Astrocyte of the cerebellum (primary cell): ENCODE measurements at regions not wholly inside any gene's neighbourhood (a gene's known extent, or its start where the extent isn't known, plus 50 kb on each side); places are given as distances from the start of the nearest gene placed in this dataset.

Experiments used
- DNase-seq: peaks from one replicate; pipeline ENCODE4 v3.0.0-alpha.2; 2011; ENCODE audit warnings: low read depth
- H3K4me3 ChIP-seq: 2 replicates; pipeline ENCODE4 v1.5.1; 2011; ENCODE audit warnings: mild to moderate bottlenecking, low read depth, low read length, moderate library complexity
- in situ Hi-C: cut with HindIII; loops from 2 replicates; pipeline ENCODE4 v1.10.0; 2017; ENCODE audit warnings: low sequenced_read_pairs
- TF ChIP-seq, protein P1 (sequence below): IDR thresholded peaks from 2 replicates; pipeline ENCODE4 v1.5.1; 2012; ENCODE audit warnings: low read length, low read depth, moderate library complexity, mild to moderate bottlenecking; ENCODE audit errors: missing control alignments

DNA sequence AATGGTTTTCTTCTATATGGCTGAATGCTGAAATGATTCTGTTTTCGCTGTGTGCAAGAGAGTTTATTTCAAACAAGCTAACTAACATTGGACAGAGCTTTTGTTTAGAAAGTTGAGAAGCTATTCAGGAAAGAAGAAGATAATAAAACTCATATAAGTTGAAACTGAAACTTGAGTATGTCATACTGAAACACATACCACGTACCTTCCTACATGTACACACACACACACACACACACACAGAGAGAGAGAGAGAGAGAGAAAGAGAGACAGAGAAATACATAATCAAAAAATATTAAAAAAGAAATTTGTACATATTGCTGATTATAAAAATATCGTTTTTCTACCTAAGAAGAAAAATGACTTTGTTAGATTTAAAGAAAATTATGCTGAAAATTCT lies 561.9 kb upstream of the KCND2 start:
- in situ Hi-C loops = no loop called here
- TF ChIP-seq, protein P1, sequence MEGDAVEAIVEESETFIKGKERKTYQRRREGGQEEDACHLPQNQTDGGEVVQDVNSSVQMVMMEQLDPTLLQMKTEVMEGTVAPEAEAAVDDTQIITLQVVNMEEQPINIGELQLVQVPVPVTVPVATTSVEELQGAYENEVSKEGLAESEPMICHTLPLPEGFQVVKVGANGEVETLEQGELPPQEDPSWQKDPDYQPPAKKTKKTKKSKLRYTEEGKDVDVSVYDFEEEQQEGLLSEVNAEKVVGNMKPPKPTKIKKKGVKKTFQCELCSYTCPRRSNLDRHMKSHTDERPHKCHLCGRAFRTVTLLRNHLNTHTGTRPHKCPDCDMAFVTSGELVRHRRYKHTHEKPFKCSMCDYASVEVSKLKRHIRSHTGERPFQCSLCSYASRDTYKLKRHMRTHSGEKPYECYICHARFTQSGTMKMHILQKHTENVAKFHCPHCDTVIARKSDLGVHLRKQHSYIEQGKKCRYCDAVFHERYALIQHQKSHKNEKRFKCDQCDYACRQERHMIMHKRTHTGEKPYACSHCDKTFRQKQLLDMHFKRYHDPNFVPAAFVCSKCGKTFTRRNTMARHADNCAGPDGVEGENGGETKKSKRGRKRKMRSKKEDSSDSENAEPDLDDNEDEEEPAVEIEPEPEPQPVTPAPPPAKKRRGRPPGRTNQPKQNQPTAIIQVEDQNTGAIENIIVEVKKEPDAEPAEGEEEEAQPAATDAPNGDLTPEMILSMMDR = no peak
- DNase-seq = no peak
- H3K4me3 ChIP-seq = no peak overlapping the region

DNA sequence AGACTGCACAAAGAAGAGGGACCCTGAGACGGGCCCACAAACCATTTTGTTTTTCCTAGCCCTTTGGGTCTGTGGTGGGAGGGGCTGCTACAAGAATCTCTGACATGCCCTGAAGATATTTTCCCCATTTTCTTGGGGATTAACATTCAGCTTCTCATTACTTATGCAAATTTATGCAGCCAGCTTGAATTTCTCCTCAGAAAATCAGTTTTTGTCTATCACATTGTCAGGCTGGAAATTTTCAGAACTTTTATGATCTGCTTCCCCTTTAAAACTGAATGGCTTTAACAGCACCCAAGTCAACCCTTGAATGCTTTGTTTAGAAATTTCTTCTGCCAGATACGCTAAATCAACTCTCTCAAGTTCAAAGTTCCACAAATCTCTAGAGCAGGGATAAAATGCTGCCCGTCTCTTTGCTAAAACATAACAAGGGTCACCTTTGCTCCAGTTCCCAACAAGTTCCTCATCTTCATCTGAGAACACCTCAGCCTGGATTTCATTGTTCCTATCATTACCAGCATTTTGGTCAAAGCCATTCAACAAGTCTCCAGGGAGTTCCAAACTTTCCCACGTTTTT lies 560.0 kb upstream of the KCND2 start:
- no peak for DNase-seq
- in situ Hi-C loops = no loop called here
- no peak overlapping the region for H3K4me3 ChIP-seq
- TF ChIP-seq, protein P1 = no peak

DNA sequence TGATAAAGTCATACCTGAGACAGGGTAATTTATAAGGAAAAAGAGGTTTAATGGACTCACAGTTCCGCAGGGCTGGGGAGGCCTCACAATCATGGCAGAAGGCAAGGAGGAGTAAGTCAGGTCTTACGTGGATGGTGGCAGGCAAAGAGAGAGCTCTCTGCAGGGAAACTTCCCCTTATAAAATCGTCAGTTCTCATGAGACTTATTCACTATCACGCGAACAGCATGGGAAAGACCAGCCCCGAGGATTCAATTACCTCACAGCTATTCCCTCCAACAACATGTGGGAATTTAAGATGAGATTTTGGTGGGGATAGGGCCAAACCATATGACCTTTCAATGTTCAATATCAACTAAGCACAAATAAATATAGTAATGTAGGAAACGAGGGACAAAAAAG lies 559.4 kb upstream of the KCND2 start:
- in situ Hi-C loops = no loop called here
- DNase-seq = no peak
- TF ChIP-seq, protein P1 = no peak

GRCh38 chr7:119720541-119720940 lies 552.4 kb upstream of the KCND2 start:
- peak; percentile 65 for DNase-seq
- in situ Hi-C loops = no loop called here
- TF ChIP-seq, protein P1 = no peak
- no peak overlapping the region for H3K4me3 ChIP-seq

More for the DNA sequence above, 559.4 kb upstream of the KCND2 start:
- H3K4me3 ChIP-seq = no peak overlapping the region

GRCh38 chr7:119724041-119724792 lies 548.8 kb upstream of the KCND2 start:
- DNase-seq = no peak
- in situ Hi-C loops = no loop called here
- TF ChIP-seq, protein P1 = no peak
- H3K4me3 ChIP-seq = no peak overlapping the region

GRCh38 chr7:119733127-119733879 lies 539.7 kb upstream of the KCND2 start:
- in situ Hi-C loops = no loop called here
- no peak for DNase-seq
- H3K4me3 ChIP-seq = no peak overlapping the region
- TF ChIP-seq, protein P1 = no peak
